Keratinocyte (primary cell): ENCODE measurements at regions not wholly inside any gene's neighbourhood (a gene's known extent, or its start where the extent isn't known, plus 50 kb on each side); places are given as distances from the start of the nearest gene placed in this dataset.

Source experiments
- DNase-seq: peaks from one replicate; pipeline ENCODE4 v3.0.0-alpha.2; 2011; ENCODE audit warnings: low read depth, missing footprints, low spot score
- FAIRE-seq: peaks from 2 replicates; lab custom pipeline; 2011; peaks lifted over from hg19 to GRCh38; lab: Jason Lieb, UNC
- H2AFZ ChIP-seq: 2 replicates; pipeline ENCODE4 v1.6.0; 2012; ENCODE audit warnings: low read length, control low read depth, inconsistent platforms; ENCODE audit not compliant: control insufficient read depth
- H3K27ac ChIP-seq: 2 replicates; pipeline ENCODE4 v1.5.1; 2011; ENCODE audit warnings: low read length; ENCODE audit not compliant: control insufficient read depth, insufficient read depth
- H3K27me3 ChIP-seq: 3 replicates; pipeline ENCODE4 v1.6.0; 2011; ENCODE audit warnings: low read length; ENCODE audit not compliant: control insufficient read depth, insufficient read depth; ENCODE audit errors: extremely low read depth
- H3K36me3 ChIP-seq, 2 experiments: 2 replicates in 1 of 2; 3 replicates in 1 of 2; pipeline ENCODE4 v1.5.1; 2011; ENCODE audit warnings: low read length in 2 of 2, mild to moderate bottlenecking in 1 of 2; ENCODE audit not compliant: control insufficient read depth in 2 of 2, insufficient read depth in 2 of 2; ENCODE audit errors: extremely low read depth in 1 of 2
- H3K4me1 ChIP-seq: 3 replicates; pipeline ENCODE4 v1.5.1; 2011; ENCODE audit warnings: low read length; ENCODE audit not compliant: control insufficient read depth, insufficient read depth; ENCODE audit errors: extremely low read depth
- H3K4me2 ChIP-seq: 3 replicates; pipeline ENCODE4 v1.6.0; 2011; ENCODE audit warnings: low read depth, low read length; ENCODE audit not compliant: control insufficient read depth, insufficient read depth; ENCODE audit errors: extremely low read depth
- H3K4me3 ChIP-seq, 3 experiments: fragments of 200-600 bp in 1 of 3; sonication (generic) in 1 of 3; 2 replicates in 2 of 3; 3 replicates in 1 of 3; pipeline ENCODE4 v1.5.1; 2011 to 2016; ENCODE audit warnings: low read length in 3 of 3, mild to moderate bottlenecking in 3 of 3, control low read depth in 2 of 3, inconsistent platforms in 1 of 3, low read depth in 1 of 3, mixed read lengths in 1 of 3, mixed run types in 1 of 3, moderate library complexity in 1 of 3; ENCODE audit not compliant: control insufficient read depth in 2 of 3, insufficient read depth in 2 of 3; ENCODE audit errors: extremely low read depth in 1 of 3
- H3K79me2 ChIP-seq: 2 replicates; pipeline ENCODE4 v1.6.0; 2012; ENCODE audit warnings: low read length; ENCODE audit not compliant: control insufficient read depth, insufficient read depth
- H3K9ac ChIP-seq: 3 replicates; pipeline ENCODE4 v1.6.0; 2011; ENCODE audit warnings: low read length; ENCODE audit not compliant: control insufficient read depth, insufficient read depth; ENCODE audit errors: extremely low read depth
- H3K9me1 ChIP-seq: 3 replicates; pipeline ENCODE4 v1.6.0; 2011; ENCODE audit warnings: low read length; ENCODE audit not compliant: control insufficient read depth, insufficient read depth; ENCODE audit errors: extremely low read depth
- H3K9me3 ChIP-seq: 2 replicates; pipeline ENCODE4 v1.5.1; 2012; ENCODE audit warnings: low read depth, low read length; ENCODE audit not compliant: control insufficient read depth
- H4K20me1 ChIP-seq: 3 replicates; pipeline ENCODE4 v1.6.0; 2011; ENCODE audit warnings: low read length; ENCODE audit not compliant: control insufficient read depth, insufficient read depth; ENCODE audit errors: extremely low read depth
- EZH2 ChIP-seq: IDR thresholded peaks from one replicate; pipeline ENCODE4 v1.6.1; 2012; ENCODE audit warnings: inconsistent platforms, mild to moderate bottlenecking, low read length, moderate library complexity
- dilution Hi-C: fragments of 300-500 bp; cut with MboI; formaldehyde crosslinking; loops from one replicate; pipeline ENCODE4 v1.7.0; 2020; ENCODE audit warnings: low sequenced_read_pairs; ENCODE audit not compliant: extremely low pct_ligation_motif_present
- TF ChIP-seq, protein P1 (sequence below), 3 experiments: IDR thresholded peaks in 1 of 3; conservative IDR thresholded peaks in 1 of 3; optimal IDR thresholded peaks in 1 of 3; 2 replicates in 2 of 3; 3 replicates in 1 of 3; pipeline versions ENCODE3 to v1.5.1; 2011; ENCODE audit warnings: low read length in 3 of 3, mild to moderate bottlenecking in 3 of 3, moderate library complexity in 2 of 3, control low read depth in 1 of 3, inconsistent platforms in 1 of 3; ENCODE audit not compliant: insufficient read depth in 2 of 3; ENCODE audit errors: extremely low read depth in 1 of 3

GRCh38 chr10:128451879-128452278 is 325.7 kb upstream of the MKI67 start:
- Histone ChIP-seq H3K4me1 (no peaks in the 10 kb centered on the region), H3K9me3 (no peaks in the 10 kb centered on the region), H3K9me1 (no peaks in the 10 kb centered on the region), H2AFZ (no peak overlapping the region), H3K27ac (no peak overlapping the region), H3K36me3 (no peaks in the 10 kb centered on the region), H3K27me3 (no peaks in the 10 kb centered on the region), H4K20me1 (no peaks in the 10 kb centered on the region), H3K4me2 (no peak overlapping the region), H3K4me3 (no peak overlapping the region), H3K9ac (no peak overlapping the region), H3K79me2 (no peaks in the 10 kb centered on the region)
- dilution Hi-C loops = no loop called here
- TF ChIP-seq EZH2 = no peak
- TF ChIP-seq, protein P1, sequence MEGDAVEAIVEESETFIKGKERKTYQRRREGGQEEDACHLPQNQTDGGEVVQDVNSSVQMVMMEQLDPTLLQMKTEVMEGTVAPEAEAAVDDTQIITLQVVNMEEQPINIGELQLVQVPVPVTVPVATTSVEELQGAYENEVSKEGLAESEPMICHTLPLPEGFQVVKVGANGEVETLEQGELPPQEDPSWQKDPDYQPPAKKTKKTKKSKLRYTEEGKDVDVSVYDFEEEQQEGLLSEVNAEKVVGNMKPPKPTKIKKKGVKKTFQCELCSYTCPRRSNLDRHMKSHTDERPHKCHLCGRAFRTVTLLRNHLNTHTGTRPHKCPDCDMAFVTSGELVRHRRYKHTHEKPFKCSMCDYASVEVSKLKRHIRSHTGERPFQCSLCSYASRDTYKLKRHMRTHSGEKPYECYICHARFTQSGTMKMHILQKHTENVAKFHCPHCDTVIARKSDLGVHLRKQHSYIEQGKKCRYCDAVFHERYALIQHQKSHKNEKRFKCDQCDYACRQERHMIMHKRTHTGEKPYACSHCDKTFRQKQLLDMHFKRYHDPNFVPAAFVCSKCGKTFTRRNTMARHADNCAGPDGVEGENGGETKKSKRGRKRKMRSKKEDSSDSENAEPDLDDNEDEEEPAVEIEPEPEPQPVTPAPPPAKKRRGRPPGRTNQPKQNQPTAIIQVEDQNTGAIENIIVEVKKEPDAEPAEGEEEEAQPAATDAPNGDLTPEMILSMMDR (optimal IDR thresholded peaks at IDR 0.05 in 1 of 3, IDR thresholded peaks at IDR 0.05 in 1 of 3, conservative IDR thresholded peaks at IDR 0.05 in 1 of 3; ENCODE audit: extremely low read depth in 1 of 3, insufficient read depth in 2 of 3, low read length in 3 of 3) = no peak
- no peak for FAIRE-seq
- DNase-seq = no peak

GRCh38 chr10:128456271-128456670 is 330.0 kb upstream of the MKI67 start:
- Histone ChIP-seq H3K4me1 (no peaks in the 10 kb centered on the region), H3K9ac (no peak overlapping the region), H4K20me1 (no peaks in the 10 kb centered on the region), H3K27me3 (no peaks in the 10 kb centered on the region), H3K4me2 (no peak overlapping the region), H3K9me1 (no peaks in the 10 kb centered on the region), H3K36me3 (no peaks in the 10 kb centered on the region), H3K4me3 (no peak overlapping the region), H2AFZ (no peak overlapping the region), H3K9me3 (peaks cover 2% of the 10 kb centered on the region), H3K79me2 (no peaks in the 10 kb centered on the region), H3K27ac (no peak overlapping the region)
- no peak for FAIRE-seq
- TF ChIP-seq EZH2 = no peak
- TF ChIP-seq, protein P1 (optimal IDR thresholded peaks at IDR 0.05 in 1 of 3, IDR thresholded peaks at IDR 0.05 in 1 of 3, conservative IDR thresholded peaks at IDR 0.05 in 1 of 3; ENCODE audit: extremely low read depth in 1 of 3, insufficient read depth in 2 of 3, low read length in 3 of 3) = no peak
- no peak for DNase-seq
- dilution Hi-C loops = no loop called here
